A673 (cell line): ENCODE measurements at regions not wholly inside any gene's neighbourhood (a gene's known extent, or its start where the extent isn't known, plus 50 kb on each side); places are given as distances from the start of the nearest gene placed in this dataset.
A peak's percentile ranks its signal among the peaks of the same experiment; 100 is the strongest.

Source experiments
- BruUV-seq: library from RNA; stranded (reverse); fragments of 400-500 nt; replicated peaks from 2 replicates; lab custom pipeline; 2021; lab: Mats Ljungman, UMichigan
- CTCF ChIA-PET: fragments of 300-600 bp; sonication (Branson Sonifier 250); formaldehyde crosslinking; loops from one replicate; lab custom pipeline; 2022; ENCODE audit warnings: antibody characterized with exemption; lab: Charles Lee
- POLR2A ChIA-PET: fragments of 300-600 bp; sonication (Branson Sonifier 250); formaldehyde crosslinking; loops from one replicate; lab custom pipeline; 2022; ENCODE audit warnings: antibody characterized with exemption; ENCODE audit not compliant: low non-redundant PET; lab: Charles Lee
- DNase-seq: peaks from one replicate; pipeline ENCODE4 v3.0.0-alpha.2; 2015; ENCODE audit warnings: low spot score
- H3K27ac ChIP-seq: fragments of 200-600 bp; sonication (generic); 2 replicates; pipeline ENCODE4 v1.5.1; 2016; ENCODE audit warnings: mixed run types, low read depth, mild to moderate bottlenecking, mixed read lengths, antibody characterized with exemption, low read length; ENCODE audit not compliant: poor library complexity, severe bottlenecking
- H3K27me3 ChIP-seq: fragments of 200-600 bp; sonication (generic); replicated peaks from 2 replicates; pipeline ENCODE4 v1.6.1; 2017; ENCODE audit warnings: mixed run types, low read depth, mild to moderate bottlenecking, mixed read lengths, antibody characterized with exemption, low read length; ENCODE audit not compliant: insufficient read depth, poor library complexity
- H3K36me3 ChIP-seq: fragments of 200-600 bp; sonication (generic); 2 replicates; pipeline ENCODE4 v1.6.1; 2016; ENCODE audit warnings: mixed run types, mild to moderate bottlenecking, mixed read lengths, antibody characterized with exemption, low read length; ENCODE audit not compliant: insufficient read depth, poor library complexity, severe bottlenecking
- H3K4me1 ChIP-seq: fragments of 200-600 bp; sonication (generic); 2 replicates; pipeline ENCODE4 v1.6.1; 2017; ENCODE audit warnings: mixed run types, mild to moderate bottlenecking, mixed read lengths, antibody characterized with exemption, low read length; ENCODE audit not compliant: insufficient read depth, poor library complexity, severe bottlenecking
- H3K4me3 ChIP-seq: fragments of 200-600 bp; sonication (generic); 2 replicates; pipeline ENCODE4 v1.5.1; 2016; ENCODE audit warnings: low read depth, mixed run types, mild to moderate bottlenecking, mixed read lengths, low read length; ENCODE audit not compliant: poor library complexity, severe bottlenecking
- H3K9me3 ChIP-seq: fragments of 200-600 bp; sonication (generic); 2 replicates; pipeline ENCODE4 v1.6.1; 2016; ENCODE audit warnings: mixed run types, low read depth, mild to moderate bottlenecking, mixed read lengths, antibody characterized with exemption, low read length; ENCODE audit not compliant: poor library complexity, severe bottlenecking
- EZH2 ChIP-seq: fragments of 200-600 bp; sonication (generic); IDR thresholded peaks from 2 replicates; pipeline ENCODE4 v1.6.1; 2017; ENCODE audit warnings: borderline replicate concordance, low read depth, mild to moderate bottlenecking, mixed read lengths, antibody characterized with exemption, low read length; ENCODE audit not compliant: poor library complexity, severe bottlenecking
- intact Hi-C: fragments of 100-400 bp; cut with micrococcal nuclease; formaldehyde crosslinking; loops from one replicate; pipeline ENCODE4 v1.10.0; 2022; ENCODE audit not compliant: unreplicated experiment
- TF ChIP-seq, protein P1 (sequence below): fragments of 300-800, 200-600 bp; sonication (generic); conservative IDR thresholded peaks from 2 replicates; pipeline ENCODE4 v1.5.1; 2017; ENCODE audit warnings: low read depth, mild to moderate bottlenecking, antibody characterized with exemption, low read length, moderate library complexity, mixed read lengths

GRCh38 chr3:161156936-161157335 lies 51.8 kb upstream of the B3GALNT1 start:
- BruUV-seq: no TSS peak
- intact Hi-C loops: no loop called here
- Histone ChIP-seq H3K27ac (no peak overlapping the region), H3K4me3 (no peak overlapping the region), H3K27me3 (no peaks in the 10 kb centered on the region), H3K36me3 (no peaks in the 10 kb centered on the region), H3K9me3 (no peaks in the 10 kb centered on the region), H3K4me1 (no peaks in the 10 kb centered on the region)
- CTCF ChIA-PET: no interaction called here
- POLR2A ChIA-PET: no interaction called here
- TF ChIP-seq, protein P1, sequence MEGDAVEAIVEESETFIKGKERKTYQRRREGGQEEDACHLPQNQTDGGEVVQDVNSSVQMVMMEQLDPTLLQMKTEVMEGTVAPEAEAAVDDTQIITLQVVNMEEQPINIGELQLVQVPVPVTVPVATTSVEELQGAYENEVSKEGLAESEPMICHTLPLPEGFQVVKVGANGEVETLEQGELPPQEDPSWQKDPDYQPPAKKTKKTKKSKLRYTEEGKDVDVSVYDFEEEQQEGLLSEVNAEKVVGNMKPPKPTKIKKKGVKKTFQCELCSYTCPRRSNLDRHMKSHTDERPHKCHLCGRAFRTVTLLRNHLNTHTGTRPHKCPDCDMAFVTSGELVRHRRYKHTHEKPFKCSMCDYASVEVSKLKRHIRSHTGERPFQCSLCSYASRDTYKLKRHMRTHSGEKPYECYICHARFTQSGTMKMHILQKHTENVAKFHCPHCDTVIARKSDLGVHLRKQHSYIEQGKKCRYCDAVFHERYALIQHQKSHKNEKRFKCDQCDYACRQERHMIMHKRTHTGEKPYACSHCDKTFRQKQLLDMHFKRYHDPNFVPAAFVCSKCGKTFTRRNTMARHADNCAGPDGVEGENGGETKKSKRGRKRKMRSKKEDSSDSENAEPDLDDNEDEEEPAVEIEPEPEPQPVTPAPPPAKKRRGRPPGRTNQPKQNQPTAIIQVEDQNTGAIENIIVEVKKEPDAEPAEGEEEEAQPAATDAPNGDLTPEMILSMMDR: no peak
- no peak for TF ChIP-seq EZH2
- no peak for DNase-seq

GRCh38 chr3:161161603-161162002 lies 56.5 kb upstream of the B3GALNT1 start:
- Histone ChIP-seq H3K4me1 (no peaks in the 10 kb centered on the region), H3K36me3 (no peaks in the 10 kb centered on the region), H3K9me3 (no peaks in the 10 kb centered on the region), H3K27me3 (no peaks in the 10 kb centered on the region), H3K4me3 (no peak overlapping the region), H3K27ac (no peak overlapping the region)
- BruUV-seq: no TSS peak
- POLR2A ChIA-PET: no interaction called here
- DNase-seq: no peak
- intact Hi-C loops: no loop called here
- TF ChIP-seq, protein P1: no peak
- TF ChIP-seq EZH2: no peak
- CTCF ChIA-PET: no interaction called here

- ChIA-PET CTCF (no interaction called here), POLR2A (no interaction called here)
- Histone ChIP-seq H3K4me3 (no peak overlapping the region), H3K4me1 (no peaks in the 10 kb centered on the region), H3K36me3 (no peaks in the 10 kb centered on the region), H3K27ac (no peak overlapping the region), H3K9me3 (no peaks in the 10 kb centered on the region), H3K27me3 (no peaks in the 10 kb centered on the region)
- peak; percentile 36 for DNase-seq
- intact Hi-C loops: no loop called here
- no TSS peak for BruUV-seq
- no peak for TF ChIP-seq EZH2
- TF ChIP-seq, protein P1: no peak
Measured at GRCh38 chr3:161163297-161163696, 57.8 kb upstream of the NMD3 start.
